ENCODE measurements at regions not wholly inside any gene's neighbourhood (a gene's known extent, or its start where the extent isn't known, plus 50 kb on each side); places are given as distances from the start of the nearest gene placed in this dataset.

DNA sequence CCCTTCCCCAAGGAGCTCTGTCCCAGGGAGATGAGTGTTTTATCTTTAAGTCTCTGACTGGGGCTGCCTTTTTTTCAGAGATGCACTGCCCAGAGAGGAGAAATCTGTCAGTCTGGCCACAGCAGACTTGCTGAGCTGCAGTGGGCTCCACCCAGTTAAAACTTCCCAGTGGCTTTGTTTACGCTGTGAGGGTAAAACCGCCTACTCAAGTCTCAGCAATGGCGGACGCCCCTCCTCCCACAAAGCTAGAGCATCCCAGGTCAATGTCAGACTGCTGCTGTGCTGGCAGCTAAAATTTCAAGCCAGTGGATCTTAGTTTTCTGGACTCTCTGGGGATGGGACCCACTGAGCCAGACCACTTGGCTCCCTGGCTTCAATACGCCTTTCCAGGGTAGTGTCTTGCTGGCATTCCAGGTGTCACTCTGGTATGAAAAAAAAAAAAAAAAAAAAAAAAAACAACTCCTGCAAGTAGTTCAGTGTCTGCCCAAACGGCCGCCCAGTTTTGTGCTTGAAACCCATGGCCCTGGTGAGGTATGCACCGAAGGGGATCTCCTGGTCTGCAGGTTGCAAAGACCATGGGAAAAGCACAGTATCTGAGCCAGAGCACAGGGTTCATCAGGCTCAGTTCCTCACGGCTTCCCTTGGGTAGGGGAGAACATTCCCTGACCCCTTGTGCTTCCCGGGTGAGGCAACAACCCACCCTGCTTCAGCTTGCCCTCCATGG is 1616.1 kb upstream of the ADGRL3 start:
- no peak overlapping the region for H3K4me3 ChIP-seq (replicated peaks; ENCODE audit: low read depth, low read length)
- TF ChIP-seq, protein P1, sequence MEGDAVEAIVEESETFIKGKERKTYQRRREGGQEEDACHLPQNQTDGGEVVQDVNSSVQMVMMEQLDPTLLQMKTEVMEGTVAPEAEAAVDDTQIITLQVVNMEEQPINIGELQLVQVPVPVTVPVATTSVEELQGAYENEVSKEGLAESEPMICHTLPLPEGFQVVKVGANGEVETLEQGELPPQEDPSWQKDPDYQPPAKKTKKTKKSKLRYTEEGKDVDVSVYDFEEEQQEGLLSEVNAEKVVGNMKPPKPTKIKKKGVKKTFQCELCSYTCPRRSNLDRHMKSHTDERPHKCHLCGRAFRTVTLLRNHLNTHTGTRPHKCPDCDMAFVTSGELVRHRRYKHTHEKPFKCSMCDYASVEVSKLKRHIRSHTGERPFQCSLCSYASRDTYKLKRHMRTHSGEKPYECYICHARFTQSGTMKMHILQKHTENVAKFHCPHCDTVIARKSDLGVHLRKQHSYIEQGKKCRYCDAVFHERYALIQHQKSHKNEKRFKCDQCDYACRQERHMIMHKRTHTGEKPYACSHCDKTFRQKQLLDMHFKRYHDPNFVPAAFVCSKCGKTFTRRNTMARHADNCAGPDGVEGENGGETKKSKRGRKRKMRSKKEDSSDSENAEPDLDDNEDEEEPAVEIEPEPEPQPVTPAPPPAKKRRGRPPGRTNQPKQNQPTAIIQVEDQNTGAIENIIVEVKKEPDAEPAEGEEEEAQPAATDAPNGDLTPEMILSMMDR (IDR thresholded peaks at IDR 0.05; ENCODE audit: low read depth, low read length, missing control alignments): no peak
- DNase-seq (ENCODE audit: extremely low read depth, low read depth): no peak

GRCh38 chr4:59597536-59598329 is 1602.4 kb upstream of the ADGRL3 start:
- TF ChIP-seq, protein P1 (IDR thresholded peaks at IDR 0.05; ENCODE audit: low read depth, low read length, missing control alignments): no peak
- no peak overlapping the region for H3K4me3 ChIP-seq (replicated peaks; ENCODE audit: low read depth, low read length)
- DNase-seq (ENCODE audit: extremely low read depth, low read depth): no peak

DNA sequence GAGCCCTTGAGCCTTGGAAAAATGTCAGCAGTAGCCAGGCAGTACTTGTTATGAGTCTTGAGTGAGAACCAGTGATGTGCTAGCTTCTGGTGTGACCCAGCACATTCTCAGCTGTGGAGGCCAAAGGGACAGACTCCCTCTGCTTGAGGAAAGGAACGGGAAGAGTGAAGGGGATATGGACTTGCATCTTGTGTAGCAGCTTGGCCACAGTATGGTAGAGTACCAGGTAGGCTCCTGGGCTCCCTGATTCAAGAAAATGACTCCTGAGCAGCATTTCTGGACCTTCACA is 1601.9 kb upstream of the ADGRL3 start:
- TF ChIP-seq, protein P1 (IDR thresholded peaks at IDR 0.05; ENCODE audit: low read depth, low read length, missing control alignments): no peak
- H3K4me3 ChIP-seq (replicated peaks; ENCODE audit: low read depth, low read length): no peak overlapping the region
- no peak for DNase-seq (ENCODE audit: extremely low read depth, low read depth)

- no peak for DNase-seq (ENCODE audit: extremely low read depth, low read depth)
- H3K4me3 ChIP-seq (replicated peaks; ENCODE audit: low read depth, low read length): no peak overlapping the region
- TF ChIP-seq, protein P1 (IDR thresholded peaks at IDR 0.05; ENCODE audit: low read depth, low read length, missing control alignments): no peak
Measured at GRCh38 chr4:59608466-59608865, 1591.7 kb upstream of the ADGRL3 start.

DNA sequence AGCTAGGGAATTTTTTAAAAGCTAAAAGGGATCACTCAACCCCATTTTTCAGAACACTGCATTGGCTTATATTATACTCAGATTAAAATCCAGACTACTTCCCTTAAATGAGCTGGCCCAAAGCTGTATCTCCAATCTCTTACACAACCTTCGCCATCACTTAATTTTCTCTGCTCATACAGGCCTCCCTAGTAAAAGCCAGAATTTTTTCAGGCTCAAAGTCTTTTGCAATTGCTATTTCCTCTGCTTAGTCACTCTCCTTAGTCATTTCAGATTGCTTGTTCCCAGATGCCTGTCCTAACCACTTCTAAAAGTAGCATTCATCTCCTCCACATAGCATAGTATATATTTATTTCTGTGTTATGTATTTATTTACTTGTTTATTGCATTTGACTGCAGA is 1587.9 kb upstream of the ADGRL3 start:
- H3K4me3 ChIP-seq (replicated peaks; ENCODE audit: low read depth, low read length): no peak overlapping the region
- no peak for DNase-seq (ENCODE audit: extremely low read depth, low read depth)
- TF ChIP-seq, protein P1 (IDR thresholded peaks at IDR 0.05; ENCODE audit: low read depth, low read length, missing control alignments): no peak

GRCh38 chr4:59615316-59615715 is 1584.8 kb upstream of the ADGRL3 start:
- DNase-seq (ENCODE audit: extremely low read depth, low read depth): no peak
- H3K4me3 ChIP-seq (replicated peaks; ENCODE audit: low read depth, low read length): no peak overlapping the region
- TF ChIP-seq, protein P1 (IDR thresholded peaks at IDR 0.05; ENCODE audit: low read depth, low read length, missing control alignments): no peak
